CD4-positive, CD25-positive, alpha-beta regulatory T cell (primary cell): ENCODE measurements at regions not wholly inside any gene's neighbourhood (a gene's known extent, or its start where the extent isn't known, plus 50 kb on each side); places are given as distances from the start of the nearest gene placed in this dataset.

Experiments
- ATAC-seq, 2 donors: fragments of 150-1000 bp; cut with Tn5 transposase; one replicate each; pipeline ENCODE4 v1.10.0; 2021; ENCODE audit warnings: low read depth in 2 of 2, moderate number of reproducible peaks in 2 of 2, moderate library complexity in 1 of 2
- DNase-seq, 3 donors: peaks; one replicate each; pipeline versions ENCODE4 v3.0.0 to v3.0.0-alpha.2; 2012 to 2022; ENCODE audit warnings: mixed read lengths in 1 of 3
- H3K27ac ChIP-seq: one replicate; pipeline ENCODE4 v1.7.0; 2013; ENCODE audit warnings: mild to moderate bottlenecking, low read length; ENCODE audit not compliant: insufficient read depth, poor library complexity, severe bottlenecking
- H3K27me3 ChIP-seq: one replicate; pipeline ENCODE4 v1.7.0; 2013; ENCODE audit warnings: low read length; ENCODE audit not compliant: control insufficient read depth, insufficient read depth
- H3K36me3 ChIP-seq: one replicate; pipeline ENCODE4 v1.7.0; 2013; ENCODE audit warnings: mild to moderate bottlenecking, low read length, moderate library complexity; ENCODE audit not compliant: control insufficient read depth, insufficient read depth
- H3K4me1 ChIP-seq: 2 replicates; pipeline ENCODE4 v1.7.0; 2013; ENCODE audit warnings: mild to moderate bottlenecking, low read length; ENCODE audit not compliant: insufficient read depth, control insufficient read depth, poor library complexity, severe bottlenecking
- H3K4me3 ChIP-seq: one replicate; pipeline ENCODE4 v1.7.0; 2013; ENCODE audit warnings: low read depth, mild to moderate bottlenecking, low read length, moderate library complexity
- H3K9me3 ChIP-seq, 2 experiments: 1 replicate in 1 of 2; 2 replicates in 1 of 2; pipeline ENCODE4 v1.7.0; 2013; ENCODE audit warnings: low read length in 2 of 2, mild to moderate bottlenecking in 1 of 2, moderate library complexity in 1 of 2; ENCODE audit not compliant: control insufficient read depth in 2 of 2
- H3K27ac Mint-ChIP-seq, 3 donors: one replicate each; pipeline ENCODE4 v1.8.0; 2020 to 2022; ENCODE audit warnings: mild to moderate bottlenecking in 3 of 3, mixed read lengths in 3 of 3, moderate library complexity in 2 of 3
- H3K27me3 Mint-ChIP-seq: one replicate; pipeline ENCODE4 v1.8.0; 2022; ENCODE audit warnings: mild to moderate bottlenecking, mixed read lengths
- H3K36me3 Mint-ChIP-seq: one replicate; pipeline ENCODE4 v1.8.0; 2020; ENCODE audit warnings: mixed read lengths
- H3K4me1 Mint-ChIP-seq, 4 donors: one replicate each; pipeline ENCODE4 v1.8.0; 2020 to 2022; ENCODE audit warnings: mixed read lengths in 4 of 4, mild to moderate bottlenecking in 1 of 4
- H3K4me3 Mint-ChIP-seq, 4 donors: one replicate each; pipeline ENCODE4 v1.8.0; 2020 to 2022; ENCODE audit warnings: mild to moderate bottlenecking in 4 of 4, mixed read lengths in 4 of 4, moderate library complexity in 3 of 4
- H3K9me3 Mint-ChIP-seq, 7 donors: one replicate each; pipeline ENCODE4 v1.8.0; 2020 to 2022; ENCODE audit warnings: mixed read lengths in 7 of 7, mild to moderate bottlenecking in 3 of 7, moderate library complexity in 2 of 7

- no peaks in the 10 kb centered on the region for H3K36me3 ChIP-seq
- H3K4me1 Mint-ChIP-seq = no peaks in the 10 kb centered on the region
These were observed 254.4 kb upstream of the FAT4 start for GRCh38 chr4:125060376-125060775.

DNA sequence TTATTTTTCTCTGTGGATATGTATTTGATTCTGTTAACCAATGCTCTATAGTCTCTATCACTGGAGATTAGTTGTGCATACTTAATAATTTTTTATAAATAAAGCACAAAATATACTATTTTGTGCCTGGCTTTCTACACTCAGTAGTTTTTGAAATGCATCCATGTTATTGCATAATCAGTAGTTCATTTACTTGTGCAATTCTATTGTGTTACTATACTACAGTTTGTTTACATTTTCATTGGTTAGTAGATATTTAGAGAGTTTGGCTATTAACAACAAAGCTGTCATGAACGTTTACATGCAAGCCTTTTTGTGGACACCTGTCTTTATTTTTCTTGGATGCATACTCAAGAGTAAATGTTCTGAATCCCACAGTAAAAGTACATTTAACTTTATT, 265.0 kb upstream of the FAT4 start:
- H3K9me3 Mint-ChIP-seq = peaks cover 2 to 12% (median 3%) of the 10 kb centered on the region in 7 donors
- H3K4me3 Mint-ChIP-seq = no peak overlapping the region
- Histone ChIP-seq H3K27ac (no peak overlapping the region), H3K27me3 (no peaks in the 10 kb centered on the region), H3K4me3 (no peak overlapping the region), H3K36me3 (no peaks in the 10 kb centered on the region), H3K4me1 (no peaks in the 10 kb centered on the region), H3K9me3 (no peaks in the 10 kb centered on the region)
- no peaks in the 10 kb centered on the region for H3K36me3 Mint-ChIP-seq
- H3K27ac Mint-ChIP-seq = no peak overlapping the region
- no peaks in the 10 kb centered on the region for H3K27me3 Mint-ChIP-seq
- no peaks in the 10 kb centered on the region for H3K4me1 Mint-ChIP-seq
- no peak for DNase-seq
- no peak for ATAC-seq

More at GRCh38 chr4:125060376-125060775, 254.4 kb upstream of the FAT4 start:
- H3K27me3 Mint-ChIP-seq = no peaks in the 10 kb centered on the region
- Histone ChIP-seq H3K9me3 (peaks cover 0 to 2% of the 10 kb centered on the region in 2 experiments), H3K27ac (no peak overlapping the region), H3K4me3 (no peak overlapping the region), H3K27me3 (no peaks in the 10 kb centered on the region), H3K4me1 (no peaks in the 10 kb centered on the region)
- no peak overlapping the region for H3K4me3 Mint-ChIP-seq
- DNase-seq (no peak), ATAC-seq (no peak)
- no peak overlapping the region for H3K27ac Mint-ChIP-seq
- peaks cover 0 to 9% (median 2%) of the 10 kb centered on the region in 7 donors for H3K9me3 Mint-ChIP-seq
- H3K36me3 Mint-ChIP-seq = no peaks in the 10 kb centered on the region

GRCh38 chr4:125045311-125045710, 269.4 kb upstream of the FAT4 start:
- no peak overlapping the region for H3K27ac ChIP-seq
- no peaks in the 10 kb centered on the region for H3K27me3 Mint-ChIP-seq
- no peaks in the 10 kb centered on the region for H3K4me1 ChIP-seq
- H3K27ac Mint-ChIP-seq = no peak overlapping the region
- ATAC-seq (no peak), DNase-seq (no peak)
- H3K36me3 ChIP-seq = no peaks in the 10 kb centered on the region
- no peaks in the 10 kb centered on the region for H3K27me3 ChIP-seq
- no peaks in the 10 kb centered on the region for H3K36me3 Mint-ChIP-seq
- H3K4me3 Mint-ChIP-seq = no peak overlapping the region
- no peak overlapping the region for H3K4me3 ChIP-seq
- H3K9me3 Mint-ChIP-seq = peaks cover 2 to 15% (median 6%) of the 10 kb centered on the region in 7 donors
- no peaks in the 10 kb centered on the region for H3K9me3 ChIP-seq
- no peaks in the 10 kb centered on the region for H3K4me1 Mint-ChIP-seq

- Mint-ChIP-seq H3K9me3 (peaks cover 2 to 16% (median 6%) of the 10 kb centered on the region in 7 donors), H3K36me3 (no peaks in the 10 kb centered on the region), H3K4me3 (no peak overlapping the region), H3K4me1 (no peaks in the 10 kb centered on the region), H3K27me3 (no peaks in the 10 kb centered on the region), H3K27ac (no peak overlapping the region)
- ATAC-seq (no peak), DNase-seq (no peak)
- Histone ChIP-seq H3K4me1 (no peaks in the 10 kb centered on the region), H3K4me3 (no peak overlapping the region), H3K27ac (no peak overlapping the region), H3K36me3 (no peaks in the 10 kb centered on the region), H3K9me3 (no peaks in the 10 kb centered on the region), H3K27me3 (no peaks in the 10 kb centered on the region)
These were observed 269.9 kb upstream of the FAT4 start for GRCh38 chr4:125044886-125045285.

DNA sequence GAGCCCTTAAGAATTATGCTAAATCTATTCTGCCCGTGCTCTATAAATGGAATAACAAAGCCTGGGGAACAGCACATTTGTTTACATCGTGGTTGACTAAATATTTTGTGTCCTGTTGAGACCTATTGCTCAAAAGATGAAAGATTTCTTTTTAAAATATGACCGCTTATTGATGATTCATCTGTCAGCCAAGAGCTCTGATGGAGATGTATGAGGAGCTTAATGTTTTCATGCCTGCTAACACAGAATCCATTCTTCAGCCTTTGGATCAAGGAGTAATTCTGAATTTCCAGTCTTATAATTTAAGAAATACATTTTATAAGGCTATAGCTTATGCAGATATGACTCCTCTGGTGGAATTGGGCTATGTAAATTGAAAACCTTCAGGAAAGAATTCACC, 271.3 kb upstream of the FAT4 start:
- H3K4me3 Mint-ChIP-seq = no peak overlapping the region
- H3K27me3 ChIP-seq = no peaks in the 10 kb centered on the region
- peaks cover 2 to 24% (median 7%) of the 10 kb centered on the region in 7 donors for H3K9me3 Mint-ChIP-seq
- no peak overlapping the region for H3K27ac ChIP-seq
- H3K9me3 ChIP-seq = no peaks in the 10 kb centered on the region
- H3K4me3 ChIP-seq = no peak overlapping the region
- ATAC-seq (no peak), DNase-seq (no peak)
- H3K36me3 Mint-ChIP-seq = no peaks in the 10 kb centered on the region
- no peaks in the 10 kb centered on the region for H3K4me1 ChIP-seq
- H3K27ac Mint-ChIP-seq = no peak overlapping the region
- no peaks in the 10 kb centered on the region for H3K4me1 Mint-ChIP-seq
- H3K36me3 ChIP-seq = no peaks in the 10 kb centered on the region
- H3K27me3 Mint-ChIP-seq = no peaks in the 10 kb centered on the region

DNA sequence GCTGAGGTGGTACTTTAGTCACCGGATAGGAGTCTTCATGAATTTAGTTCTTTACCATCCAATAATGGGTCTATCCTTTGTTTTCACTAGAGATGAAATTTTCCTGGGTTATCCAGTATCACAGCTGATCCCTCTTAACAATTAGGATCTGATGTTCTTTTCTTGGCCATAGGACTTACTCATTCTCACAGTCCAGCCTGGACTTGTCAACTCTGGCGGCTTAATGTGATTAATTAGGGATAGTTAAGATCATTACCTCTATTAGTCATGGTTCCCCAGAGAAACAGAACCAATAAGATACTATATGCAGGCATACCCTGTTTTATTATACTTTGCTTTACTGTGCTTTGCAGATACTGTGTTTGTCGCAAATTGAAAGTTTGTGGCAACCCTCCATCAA, 272.7 kb upstream of the FAT4 start:
- Histone ChIP-seq H3K9me3 (no peaks in the 10 kb centered on the region), H3K36me3 (no peaks in the 10 kb centered on the region), H3K27ac (no peak overlapping the region), H3K4me1 (no peaks in the 10 kb centered on the region), H3K27me3 (no peaks in the 10 kb centered on the region), H3K4me3 (no peak overlapping the region)
- Mint-ChIP-seq H3K4me1 (no peaks in the 10 kb centered on the region), H3K36me3 (no peaks in the 10 kb centered on the region), H3K27me3 (no peaks in the 10 kb centered on the region), H3K27ac (no peak overlapping the region), H3K4me3 (no peak overlapping the region), H3K9me3 (peaks cover 1 to 21% (median 7%) of the 10 kb centered on the region in 7 donors)
- DNase-seq (no peak), ATAC-seq (no peak)

- no peaks in the 10 kb centered on the region for H3K4me1 ChIP-seq
- ATAC-seq (no peak), DNase-seq (no peak)
- H3K27me3 ChIP-seq = no peaks in the 10 kb centered on the region
- Mint-ChIP-seq H3K36me3 (no peaks in the 10 kb centered on the region), H3K27ac (no peak overlapping the region), H3K4me1 (no peaks in the 10 kb centered on the region), H3K9me3 (peaks cover 2 to 16% (median 5%) of the 10 kb centered on the region in 7 donors), H3K4me3 (no peak overlapping the region), H3K27me3 (no peaks in the 10 kb centered on the region)
- H3K9me3 ChIP-seq = no peaks in the 10 kb centered on the region
- H3K4me3 ChIP-seq = no peak overlapping the region
- H3K36me3 ChIP-seq = no peaks in the 10 kb centered on the region
- no peak overlapping the region for H3K27ac ChIP-seq
These were observed 273.3 kb upstream of the FAT4 start for GRCh38 chr4:125041372-125041930.

- H3K27me3 Mint-ChIP-seq = no peaks in the 10 kb centered on the region
- H3K27ac Mint-ChIP-seq = no peak overlapping the region
- Histone ChIP-seq H3K9me3 (no peaks in the 10 kb centered on the region), H3K36me3 (no peaks in the 10 kb centered on the region), H3K27me3 (no peaks in the 10 kb centered on the region), H3K4me3 (no peak overlapping the region), H3K27ac (no peak overlapping the region), H3K4me1 (no peaks in the 10 kb centered on the region)
- peaks cover 2 to 16% (median 7%) of the 10 kb centered on the region in 7 donors for H3K9me3 Mint-ChIP-seq
- ATAC-seq (no peak), DNase-seq (no peak)
- H3K4me1 Mint-ChIP-seq = no peaks in the 10 kb centered on the region
- H3K36me3 Mint-ChIP-seq = no peaks in the 10 kb centered on the region
- no peak overlapping the region for H3K4me3 Mint-ChIP-seq
These were observed 275.2 kb upstream of the FAT4 start for GRCh38 chr4:125039550-125039949.
